HG03575 (cell line): ENCODE measurements at regions not wholly inside any gene's neighbourhood (a gene's known extent, or its start where the extent isn't known, plus 50 kb on each side); places are given as distances from the start of the nearest gene placed in this dataset.

Experiments
- ATAC-seq: cut with Tn5 transposase; IDR thresholded peaks from one replicate; pipeline ENCODE4 v1.9.1; 2021; ENCODE audit not compliant: unreplicated experiment, insufficient number of reproducible peaks, low FRiP score; ENCODE audit errors: extremely low read depth

DNA sequence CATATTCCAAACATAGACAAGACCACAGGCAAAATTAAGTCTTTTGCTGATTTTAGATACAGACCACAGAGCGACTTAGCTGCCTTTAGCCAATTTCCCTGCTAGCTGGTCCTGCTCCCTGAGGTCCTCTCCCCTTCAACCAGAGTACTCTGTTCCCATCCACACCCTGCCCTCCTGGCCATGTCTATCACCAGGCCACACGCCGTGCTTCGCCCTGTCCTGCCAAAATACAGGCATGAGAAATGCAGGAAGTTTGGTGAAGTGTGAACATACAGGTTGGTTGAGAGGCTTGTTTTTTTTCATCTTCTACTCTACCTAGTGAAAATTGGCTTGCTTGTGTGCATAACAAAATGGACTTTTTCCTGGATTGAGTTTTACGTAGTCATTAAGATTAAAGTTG, 226.2 kb upstream of the TENM3 start:
- ATAC-seq, result no peak

DNA sequence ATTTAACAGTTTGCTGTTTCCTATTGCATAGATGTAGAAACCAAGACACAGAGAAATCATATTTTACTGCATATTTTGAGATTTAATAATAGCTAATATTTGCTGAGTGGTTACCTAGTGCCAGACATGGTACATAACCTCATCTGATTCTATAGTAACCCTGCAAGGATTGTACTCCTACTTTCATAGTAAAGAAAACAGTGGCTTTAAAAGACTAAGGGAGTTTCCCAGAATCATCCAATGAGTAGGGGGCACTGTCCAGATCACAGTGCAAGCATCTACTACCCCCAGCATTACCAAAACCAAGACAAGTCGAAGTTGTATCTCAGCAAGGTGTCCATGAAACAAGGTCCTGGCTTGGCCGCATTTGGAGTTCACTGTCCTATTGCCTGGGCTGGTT, 224.5 kb upstream of the TENM3 start:
- peak; percentile 21 for ATAC-seq

DNA sequence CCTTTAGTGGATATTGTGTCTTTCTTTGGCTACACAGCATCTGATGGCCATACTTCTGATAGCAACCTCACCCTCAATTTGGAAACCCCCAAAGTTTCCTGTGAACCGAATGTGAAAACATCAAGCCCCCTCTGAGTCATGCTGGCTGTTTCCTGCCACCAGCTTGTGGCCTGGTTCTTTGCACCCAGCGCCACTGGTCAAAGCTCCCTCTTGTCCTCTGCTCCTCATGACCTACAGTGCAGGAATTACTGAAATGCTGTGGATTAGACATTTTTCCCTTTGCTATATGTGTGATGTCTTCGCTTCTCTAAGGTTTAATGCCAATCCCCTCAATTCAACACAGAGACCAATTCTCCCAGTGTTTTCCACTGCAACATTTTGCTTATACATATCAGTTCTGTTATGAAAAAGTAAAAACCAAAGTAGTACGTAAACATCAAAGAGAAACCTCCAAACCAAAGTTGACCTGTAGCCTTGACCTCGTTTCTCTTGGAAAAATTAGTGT, 224.0 kb upstream of the TENM3 start:
- peak; percentile 93 for ATAC-seq

DNA sequence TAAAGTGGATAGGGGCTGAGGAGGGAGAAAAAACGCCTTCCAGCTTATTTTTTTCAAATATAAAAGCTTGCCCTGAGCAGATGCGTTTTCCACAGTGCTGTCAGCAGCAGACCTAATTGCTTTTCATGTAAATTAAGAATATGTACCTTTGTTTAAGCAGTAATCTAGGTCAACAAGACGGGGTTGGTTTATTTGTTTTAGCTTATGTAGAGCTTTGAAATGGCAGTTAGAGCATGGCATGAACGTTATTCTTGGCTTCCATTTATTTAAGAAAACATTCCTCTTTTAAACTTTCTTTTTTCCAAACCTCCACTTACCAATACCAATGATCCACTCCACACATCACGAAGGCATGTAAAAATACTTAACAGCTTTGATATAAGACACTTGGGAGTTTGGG, 220.3 kb upstream of the TENM3 start:
- ATAC-seq, result no peak

DNA sequence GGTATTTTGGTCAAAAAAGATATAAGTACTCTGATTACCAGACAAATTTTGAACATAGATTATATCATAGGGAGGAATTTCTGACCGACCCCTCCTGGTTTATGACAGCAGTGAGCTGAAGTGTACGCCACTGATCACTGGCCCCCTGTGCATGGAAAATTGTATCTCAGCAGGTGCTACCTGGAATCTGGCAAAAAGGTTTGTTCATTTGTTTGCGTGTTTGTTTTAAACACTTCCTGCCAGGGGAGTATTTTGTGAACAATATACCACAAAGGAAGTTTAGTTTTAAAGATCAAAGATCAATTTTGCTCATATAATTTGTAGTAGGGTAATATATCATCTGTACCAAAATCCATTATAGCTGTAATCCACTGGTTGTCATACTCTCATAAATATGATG, 219.7 kb upstream of the TENM3 start:
- no peak for ATAC-seq

DNA sequence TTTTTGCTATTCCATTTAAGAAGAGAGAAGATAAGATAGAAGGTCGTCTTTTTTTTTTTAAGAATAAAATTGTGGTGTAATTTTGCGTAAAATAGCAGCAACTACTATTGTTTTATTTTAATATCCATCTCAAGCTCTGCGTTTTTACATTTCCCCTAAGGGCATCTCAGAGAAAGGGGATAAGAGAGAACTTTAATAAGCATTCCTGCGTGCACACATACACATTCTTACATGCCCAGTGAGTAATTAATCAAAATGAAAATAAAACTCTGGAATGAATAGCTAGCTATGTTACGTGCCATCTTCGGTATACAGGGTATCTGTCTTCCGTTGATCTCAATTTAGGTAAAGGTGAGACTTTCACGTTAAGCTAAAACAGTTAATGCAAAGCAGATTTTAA, 200.3 kb upstream of the TENM3 start:
- ATAC-seq, result no peak

DNA sequence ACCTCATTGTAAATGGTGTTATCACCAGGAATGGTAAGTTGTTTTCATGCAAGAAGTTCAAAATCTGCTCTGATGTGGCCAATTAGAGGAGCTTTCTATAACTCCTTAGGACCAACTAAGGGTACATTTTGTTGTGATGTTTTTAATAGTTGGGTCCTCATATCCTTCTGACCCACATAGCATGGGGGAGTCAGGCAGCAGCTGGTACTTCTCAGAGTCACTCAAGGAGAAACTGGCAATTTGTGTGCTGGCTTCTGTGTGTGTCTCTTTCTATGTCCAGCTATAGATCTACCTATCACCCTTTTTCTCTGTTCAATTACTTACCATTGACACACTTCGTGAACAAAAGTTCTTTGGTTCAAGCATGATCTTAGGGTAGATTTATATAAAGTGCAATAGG, 194.3 kb upstream of the TENM3 start:
- no peak for ATAC-seq

DNA sequence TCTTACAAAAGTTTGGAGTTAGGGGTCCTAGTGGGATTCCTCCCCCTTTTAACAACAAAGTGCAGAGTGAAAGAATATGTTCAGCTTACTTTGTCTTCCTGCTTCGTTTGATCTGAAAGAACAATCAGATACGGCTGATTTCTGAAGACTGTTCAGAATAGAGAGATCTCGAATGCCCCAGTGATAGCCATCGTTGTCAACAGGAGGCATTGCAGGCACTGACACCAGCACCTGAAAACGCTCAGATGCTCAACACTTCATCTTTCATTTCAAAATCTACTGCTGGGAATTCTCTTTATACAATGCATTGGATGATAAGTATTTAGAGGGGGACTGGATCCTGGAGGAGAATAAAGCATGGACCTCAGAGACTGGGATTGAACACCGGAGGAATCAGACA, 186.3 kb upstream of the TENM3 start:
- ATAC-seq, result no peak

DNA sequence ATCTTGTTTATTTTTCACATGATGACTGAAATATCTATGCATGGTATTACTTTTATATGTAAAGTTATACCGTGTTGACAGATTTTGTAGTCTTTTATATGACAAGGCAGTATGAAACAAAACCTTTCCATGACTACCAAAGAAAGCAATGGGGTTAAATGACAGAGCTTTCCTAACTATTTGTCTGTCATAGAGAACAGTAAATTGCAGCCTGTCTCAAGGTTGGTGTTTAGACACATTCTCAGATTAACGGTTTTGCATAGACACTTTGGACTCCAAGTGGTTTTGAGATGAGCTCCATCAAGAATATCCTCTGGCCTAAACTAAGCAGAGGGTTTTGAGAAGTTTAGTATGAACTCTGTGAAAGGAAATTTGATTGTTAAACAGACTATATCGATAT, 180.7 kb upstream of the TENM3 start:
- no peak for ATAC-seq

DNA sequence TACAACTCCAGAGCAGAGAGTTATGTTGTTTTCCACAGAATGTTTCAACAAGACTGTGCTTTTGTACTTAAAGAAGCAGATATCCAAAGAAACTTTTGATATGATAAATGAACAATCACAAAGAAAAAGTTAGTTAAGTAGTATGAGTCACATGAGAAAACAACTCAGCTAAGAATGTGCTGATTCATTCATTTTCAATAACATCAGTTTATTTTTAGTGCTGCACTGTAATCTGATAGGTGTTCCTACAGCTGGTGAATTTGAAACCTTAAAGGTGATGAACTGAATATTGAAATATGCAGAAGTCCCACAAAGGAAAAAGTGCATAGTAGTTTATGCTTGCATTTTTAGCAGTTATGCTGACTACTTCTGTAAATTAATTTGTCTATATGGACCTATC, 180.3 kb upstream of the TENM3 start:
- ATAC-seq, result no peak

DNA sequence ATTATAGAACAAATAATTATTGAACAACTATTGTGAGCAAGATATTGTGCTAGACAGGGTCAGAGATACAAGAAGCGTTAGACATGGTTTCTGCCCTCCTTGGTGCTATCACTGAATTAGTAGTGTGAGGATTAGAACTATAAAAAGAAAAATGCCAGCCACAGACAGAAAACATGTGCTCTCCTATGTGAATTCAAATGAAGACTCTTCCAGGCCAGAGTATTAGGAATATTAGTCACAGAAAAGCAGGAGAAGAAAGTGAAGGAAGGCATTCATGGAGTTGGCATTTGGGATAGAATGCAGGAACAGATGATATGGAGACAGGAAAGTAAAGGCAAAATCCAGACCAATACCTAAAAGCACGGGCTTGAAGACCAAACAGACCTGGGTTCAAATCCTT, 179.6 kb upstream of the TENM3 start:
- no peak for ATAC-seq

DNA sequence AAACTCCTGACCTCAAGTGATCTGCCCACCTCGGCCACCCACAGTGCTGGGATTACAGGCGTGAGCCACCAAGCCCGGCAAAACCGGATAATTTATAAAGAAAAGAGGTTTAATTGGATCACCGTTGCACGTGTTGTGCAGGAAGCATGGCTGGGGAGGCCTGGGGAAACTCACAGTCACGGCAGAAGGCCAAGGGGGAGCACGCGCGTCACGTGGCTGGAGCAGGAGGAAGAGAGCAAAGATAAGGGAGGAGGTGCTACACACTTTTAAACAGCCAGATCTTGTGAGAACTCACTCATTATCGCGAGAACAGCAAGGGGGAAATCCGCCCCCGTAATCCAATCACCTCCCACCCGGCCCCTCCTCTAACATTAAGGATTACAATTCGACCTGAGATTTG, 177.9 kb upstream of the TENM3 start:
- ATAC-seq, result no peak

DNA sequence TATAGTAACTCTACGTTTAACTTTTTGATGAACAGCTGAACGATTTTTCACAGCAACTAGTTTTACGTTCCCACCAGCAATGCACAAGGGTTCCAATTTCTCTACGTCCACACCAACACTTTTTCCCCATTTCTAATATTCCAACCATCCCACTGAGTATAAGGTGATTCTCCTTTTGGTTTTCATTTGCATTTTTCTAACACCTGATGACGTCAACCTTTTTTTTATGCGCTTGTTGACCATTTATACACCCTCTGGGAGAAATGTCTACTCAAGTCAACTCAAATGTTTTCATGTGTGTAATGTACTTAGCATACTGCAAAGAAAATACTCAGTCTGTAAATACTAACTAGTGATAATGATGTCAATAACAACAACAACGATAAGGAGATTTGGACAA, 177.2 kb upstream of the TENM3 start:
- ATAC-seq, result no peak

DNA sequence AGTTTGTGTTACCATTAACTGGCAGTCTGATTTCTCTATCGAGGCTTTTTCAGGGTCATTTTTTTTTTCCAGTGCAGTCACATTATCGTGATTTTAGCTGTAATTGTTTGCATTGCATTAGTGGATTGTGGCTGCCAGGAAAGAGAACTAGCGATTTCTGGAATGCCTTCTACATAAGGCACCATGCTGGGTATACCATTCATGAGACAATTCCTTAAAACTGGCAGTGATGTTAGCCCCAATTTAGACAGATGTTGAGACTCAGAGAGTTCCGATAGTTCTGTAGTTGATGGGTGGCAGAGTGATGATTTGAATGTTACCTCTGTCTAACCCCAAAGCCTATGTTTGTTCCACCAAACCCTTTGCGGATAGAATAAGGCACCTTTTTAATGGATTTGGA, 175.4 kb upstream of the TENM3 start:
- no peak for ATAC-seq

DNA sequence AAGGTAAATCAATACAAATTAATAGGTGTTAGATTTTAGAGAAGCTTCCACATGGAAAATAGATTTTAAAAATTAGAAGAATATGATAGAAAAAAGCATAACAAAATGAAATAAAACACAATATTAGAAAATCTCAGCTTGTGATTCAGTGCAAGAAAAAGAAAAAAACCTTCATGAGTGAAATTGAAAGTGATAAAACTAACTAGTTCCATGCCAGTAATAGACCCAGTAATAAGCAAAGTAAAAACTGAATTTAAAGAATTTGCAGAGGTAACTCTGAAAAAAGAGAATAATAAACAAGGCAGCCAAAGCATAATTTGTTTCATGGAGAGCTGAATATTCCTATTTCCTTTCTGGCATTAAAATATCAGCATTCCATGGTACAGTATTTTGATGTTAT, 174.3 kb upstream of the TENM3 start:
- no peak for ATAC-seq

DNA sequence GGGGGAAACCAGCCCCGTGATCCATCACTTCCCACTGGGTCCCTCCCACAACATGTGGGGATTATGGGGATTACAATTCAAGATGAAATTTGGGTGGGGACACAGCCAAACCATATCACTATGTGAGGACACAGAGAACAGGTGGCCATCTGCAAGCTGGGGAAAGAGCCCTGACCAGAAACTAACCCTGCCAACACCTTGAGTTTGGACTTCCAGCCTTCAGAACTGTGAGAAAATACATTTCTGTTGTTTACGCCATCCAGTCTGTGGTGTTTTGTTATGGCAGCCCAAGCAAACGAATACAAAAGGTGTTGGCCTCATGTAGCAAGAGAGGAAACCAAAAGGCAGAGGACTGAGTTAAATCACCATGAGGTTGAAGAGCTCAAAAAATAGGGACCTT, 169.9 kb upstream of the TENM3 start:
- no peak for ATAC-seq

DNA sequence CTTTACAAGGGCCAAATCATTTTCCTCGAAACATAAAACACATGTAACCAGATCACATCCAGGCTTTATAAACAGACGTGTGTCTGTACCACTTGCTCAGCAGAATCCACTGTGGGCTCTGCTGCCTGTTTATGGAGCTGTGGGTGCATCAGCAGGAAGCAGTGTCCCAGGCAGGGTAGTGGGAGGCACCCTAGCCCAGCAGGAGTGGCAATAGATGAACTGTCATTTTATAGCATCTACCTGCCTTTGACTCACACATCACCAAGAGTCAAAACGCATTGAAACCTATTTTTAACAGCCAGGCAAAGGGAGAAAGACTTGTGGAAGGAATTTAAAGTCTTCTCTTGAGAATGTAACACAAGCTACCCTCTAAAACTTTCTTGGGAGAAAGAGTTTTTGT, 169.1 kb upstream of the TENM3 start:
- no peak for ATAC-seq

DNA sequence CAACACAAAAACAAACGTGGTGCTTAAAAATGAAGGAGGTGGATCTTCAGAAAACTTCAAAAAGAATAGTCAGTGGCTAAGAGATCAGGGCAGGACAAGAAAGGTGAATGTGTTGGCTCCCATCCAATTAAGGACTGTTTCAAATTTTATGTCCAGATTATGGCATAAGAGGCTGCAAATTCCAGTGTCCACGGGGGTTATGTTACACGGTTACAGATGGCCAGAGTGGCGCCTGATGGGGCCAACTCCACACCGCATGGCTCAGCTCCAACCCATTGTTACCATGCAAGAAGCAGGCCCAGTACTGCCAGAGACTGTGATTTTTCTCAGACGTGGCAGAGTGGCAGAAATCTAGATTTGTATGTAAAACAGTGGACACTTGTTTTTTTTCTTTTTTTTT, 168.4 kb upstream of the TENM3 start:
- ATAC-seq, result no peak

DNA sequence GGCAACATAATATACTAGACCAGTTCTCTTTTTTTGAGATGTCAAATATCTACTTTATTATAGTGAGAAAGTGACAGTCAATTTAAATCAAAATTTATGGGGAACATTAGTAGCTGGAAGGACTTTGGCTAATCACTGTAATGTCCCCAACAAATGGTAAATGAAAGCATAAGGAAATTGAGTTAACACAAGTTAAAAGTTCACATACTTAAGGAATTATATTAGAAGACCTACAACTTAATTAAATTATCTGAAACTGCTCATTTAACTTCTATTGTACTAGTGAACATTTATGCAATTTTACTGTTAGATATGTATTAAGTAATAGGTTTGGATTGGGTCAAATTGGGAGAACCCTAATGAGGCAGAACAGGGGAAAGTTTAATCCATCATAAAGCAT, 160.3 kb upstream of the TENM3 start:
- ATAC-seq, result no peak

DNA sequence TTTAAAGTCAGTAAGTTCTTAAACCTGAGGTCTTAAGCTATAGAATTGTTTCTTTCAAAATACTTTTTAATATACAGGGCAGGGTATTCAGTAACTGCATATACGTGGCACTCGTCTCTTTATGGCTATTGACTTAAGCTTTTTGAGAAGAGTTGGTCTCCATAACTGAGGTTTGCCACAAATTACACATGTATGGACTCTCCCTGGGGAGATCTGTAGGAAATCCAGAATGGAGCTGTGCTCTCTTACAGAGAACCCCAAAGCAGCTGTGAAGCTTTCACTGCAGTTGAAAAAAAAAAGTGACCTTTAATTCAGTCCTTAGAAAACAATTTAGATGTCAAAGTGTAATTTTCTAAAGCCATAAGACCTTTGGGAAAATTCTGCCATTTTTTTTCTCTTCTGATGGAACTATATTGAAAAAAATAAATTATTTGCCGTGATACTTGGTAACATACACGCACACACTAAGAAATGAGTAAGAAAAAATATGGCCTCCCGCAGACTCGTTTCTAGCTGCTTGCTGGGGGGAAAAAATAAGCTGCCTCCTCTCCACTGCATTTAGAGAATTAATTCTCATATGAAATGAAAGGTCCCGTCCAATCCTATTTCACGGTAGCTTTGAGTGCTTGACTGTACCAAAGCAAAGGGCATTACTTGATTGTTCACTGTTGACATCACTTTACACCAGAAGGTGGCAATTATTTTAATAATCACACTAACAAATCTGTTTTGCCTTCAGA, 159.4 kb upstream of the TENM3 start:
- ATAC-seq, result no peak

DNA sequence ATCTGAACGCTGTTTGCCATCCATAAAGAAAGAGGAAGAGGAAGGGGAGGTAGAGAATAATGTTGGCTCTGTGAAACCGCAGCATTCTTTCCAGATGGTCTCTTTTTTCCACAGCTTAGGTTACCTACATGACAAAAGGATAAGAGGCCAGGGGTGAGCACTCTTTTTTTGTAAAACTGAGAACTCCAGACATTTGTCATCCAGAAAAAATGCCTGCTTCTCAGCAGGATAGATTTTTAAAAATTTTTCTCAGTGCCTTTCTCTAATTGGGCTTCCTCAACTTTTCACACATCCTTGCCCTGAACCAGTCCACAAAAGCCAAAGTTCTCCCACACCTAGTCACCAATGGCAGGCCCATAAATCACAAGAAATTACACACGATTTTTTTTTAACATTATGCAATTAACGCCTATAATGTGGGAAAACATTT, 158.1 kb upstream of the TENM3 start:
- no peak for ATAC-seq
